SK-N-DZ (cell line): ENCODE measurements at regions not wholly inside any gene's neighbourhood (a gene's known extent, or its start where the extent isn't known, plus 50 kb on each side); places are given as distances from the start of the nearest gene placed in this dataset.
A peak's percentile ranks its signal among the peaks of the same experiment; 100 is the strongest.
"Not testable (repeated sequence)": the region's sequence is repeated elsewhere in the genome, so short reads cannot be mapped to it uniquely, and the experiment has no call there.

Source experiments
- DNase-seq: peaks from one replicate; pipeline ENCODE4 v3.0.0-alpha.2; 2015; ENCODE audit warnings: low spot score

DNA sequence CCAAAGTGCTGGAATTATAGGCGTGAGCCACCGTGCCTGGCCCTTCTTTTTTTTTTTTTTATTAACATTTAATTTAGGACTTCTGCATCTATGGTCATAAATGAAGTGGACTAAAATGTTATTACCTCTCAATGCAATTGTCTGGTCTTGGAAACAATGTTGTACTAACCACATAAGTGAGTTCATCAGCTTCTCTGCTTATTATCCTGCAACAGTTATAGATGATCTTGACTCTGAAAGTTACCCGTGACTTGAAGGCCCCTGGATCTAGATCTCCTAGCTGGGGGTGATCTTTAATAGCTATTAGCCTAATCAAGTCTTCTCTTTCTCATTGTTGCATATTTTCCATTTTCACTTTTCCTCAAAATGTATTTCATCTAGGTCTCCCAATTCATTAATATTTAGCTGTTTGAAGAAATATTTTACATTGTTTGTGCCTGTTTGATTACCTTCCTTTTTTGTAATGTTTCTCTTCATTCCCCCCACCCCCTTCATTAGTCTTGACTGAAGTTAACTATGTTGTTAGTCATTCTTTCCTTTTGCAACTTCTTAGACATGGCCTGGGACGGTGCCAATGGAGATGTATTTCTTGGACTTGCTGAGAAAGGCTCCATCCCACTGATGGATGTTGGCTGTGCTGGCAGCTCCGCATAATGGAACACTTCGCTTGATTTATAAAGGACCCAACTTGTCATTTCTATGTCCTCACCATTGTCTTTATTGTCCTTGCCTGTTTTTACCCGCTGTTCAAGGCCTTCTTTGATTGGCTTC lies 141.6 kb upstream of the RIOK3 start:
- no peak for DNase-seq

- no peak for DNase-seq
These were observed 139.7 kb upstream of the RIOK3 start for GRCh38 chr18:23313379-23313778.

- DNase-seq = no peak
These were observed 138.4 kb upstream of the RIOK3 start for GRCh38 chr18:23314672-23315071.

DNA sequence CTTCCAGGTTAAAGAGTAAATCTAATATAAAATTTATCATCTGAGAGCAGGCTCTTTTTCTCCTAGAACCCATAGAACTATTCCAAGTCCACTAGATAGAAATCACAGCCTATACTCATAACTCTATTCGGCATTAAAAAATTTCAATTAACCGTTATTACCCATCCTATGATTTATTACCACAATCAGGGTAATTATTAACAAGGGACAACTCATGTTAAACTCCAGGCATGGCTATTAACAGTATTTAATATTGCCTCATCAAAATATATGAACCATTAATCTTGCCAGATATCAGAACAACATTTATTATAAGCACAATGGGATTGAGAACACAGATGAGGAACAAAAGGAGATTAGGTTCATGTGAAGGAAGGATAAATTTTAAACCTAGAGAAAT lies 136.8 kb upstream of the RIOK3 start:
- no peak for DNase-seq

DNA sequence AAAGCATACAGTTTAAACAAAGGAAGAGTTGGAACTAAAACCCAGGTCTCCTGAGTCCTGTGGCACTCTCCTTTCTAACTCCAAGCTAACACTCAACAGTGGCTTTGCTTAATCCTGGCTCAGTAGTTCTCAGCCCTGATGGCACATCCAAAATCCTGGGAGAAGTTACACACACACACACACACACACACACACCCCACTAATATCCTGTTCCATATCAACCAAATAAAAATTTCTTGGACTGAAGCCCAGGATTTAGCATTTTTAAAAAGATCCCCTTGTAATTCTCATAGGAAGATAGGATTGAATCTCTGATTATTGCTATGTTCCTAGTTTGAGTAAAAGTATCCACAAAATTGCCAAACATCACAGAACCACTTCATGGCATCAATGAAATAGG lies 136.1 kb upstream of the RIOK3 start:
- DNase-seq = no peak

DNA sequence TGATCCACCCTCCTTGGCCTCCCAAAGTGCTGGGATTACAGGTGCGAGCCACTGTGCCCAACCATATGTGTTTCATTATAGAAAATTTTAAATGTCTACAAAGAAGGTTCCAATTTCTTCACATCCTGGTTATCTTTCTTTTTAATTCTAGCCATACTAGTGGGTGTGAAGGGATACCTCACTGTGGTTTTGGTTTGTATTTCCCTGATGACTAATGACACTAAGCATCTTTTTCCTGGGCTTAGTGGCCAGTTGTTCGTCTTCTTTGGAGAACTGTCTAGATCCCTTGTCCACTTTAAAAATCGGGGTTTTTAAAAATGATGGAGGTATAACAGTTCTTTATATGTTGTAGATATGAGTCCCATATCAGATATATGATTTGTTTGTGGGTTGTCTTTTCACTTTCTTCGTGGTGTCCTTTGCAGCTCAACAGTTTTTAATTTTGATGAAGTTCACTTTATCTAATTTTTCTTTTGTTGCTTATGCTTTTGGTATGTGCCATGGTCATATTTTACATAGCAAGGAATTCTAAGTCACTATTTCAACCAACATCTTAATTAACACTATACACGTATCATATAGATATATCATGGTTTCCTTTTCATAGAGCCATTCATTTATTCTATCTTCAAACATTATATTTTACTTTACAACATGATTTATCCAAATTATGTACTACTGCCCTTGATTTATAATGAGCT lies 135.0 kb upstream of the RIOK3 start:
- DNase-seq = no peak

GRCh38 chr18:23320709-23321236 lies 132.3 kb upstream of the RIOK3 start:
- no peak for DNase-seq

GRCh38 chr18:23321996-23322395 lies 131.1 kb upstream of the RIOK3 start:
- DNase-seq = no peak

DNA sequence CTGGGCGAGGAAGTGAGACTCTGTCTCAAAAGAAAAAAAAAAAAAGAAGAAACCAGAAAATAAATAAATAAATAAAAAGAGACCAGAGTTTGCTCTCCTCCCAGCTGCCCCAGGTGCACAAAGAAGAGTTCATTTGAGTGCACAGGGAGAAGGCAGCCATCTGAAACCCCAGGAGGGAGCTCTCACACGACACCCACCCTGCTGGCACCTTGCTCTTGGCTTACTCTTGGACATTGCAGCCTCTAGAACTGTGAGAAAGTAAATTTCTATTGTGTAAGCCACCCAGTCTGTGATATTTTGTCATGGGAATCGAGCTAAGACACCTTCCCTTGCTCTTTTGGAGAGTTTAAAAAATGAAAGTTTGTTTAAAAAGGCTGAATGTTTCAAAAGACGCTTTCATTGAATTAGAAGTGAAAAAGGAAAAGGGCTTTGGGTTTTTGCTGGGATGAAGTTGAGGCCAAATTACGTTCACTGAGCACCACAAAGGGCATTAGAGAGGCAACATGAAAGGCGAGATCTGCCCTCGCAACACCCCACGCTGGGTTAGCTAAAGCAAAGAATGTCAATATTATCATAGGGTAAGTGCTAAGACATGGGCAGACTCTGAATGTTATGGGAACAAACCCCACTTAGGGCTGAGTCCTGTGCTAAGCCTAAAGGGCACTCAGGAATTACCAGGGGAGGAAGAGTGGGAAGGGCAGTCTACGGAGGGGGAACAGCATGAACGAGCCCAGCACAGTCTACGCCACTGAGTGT lies 128.9 kb upstream of the RIOK3 start:
- no peak for DNase-seq

GRCh38 chr18:23324861-23325260 lies 128.2 kb upstream of the RIOK3 start:
- no peak for DNase-seq

GRCh38 chr18:23329671-23330070 lies 123.4 kb upstream of the RIOK3 start:
- DNase-seq = not testable (repeated sequence)

DNA sequence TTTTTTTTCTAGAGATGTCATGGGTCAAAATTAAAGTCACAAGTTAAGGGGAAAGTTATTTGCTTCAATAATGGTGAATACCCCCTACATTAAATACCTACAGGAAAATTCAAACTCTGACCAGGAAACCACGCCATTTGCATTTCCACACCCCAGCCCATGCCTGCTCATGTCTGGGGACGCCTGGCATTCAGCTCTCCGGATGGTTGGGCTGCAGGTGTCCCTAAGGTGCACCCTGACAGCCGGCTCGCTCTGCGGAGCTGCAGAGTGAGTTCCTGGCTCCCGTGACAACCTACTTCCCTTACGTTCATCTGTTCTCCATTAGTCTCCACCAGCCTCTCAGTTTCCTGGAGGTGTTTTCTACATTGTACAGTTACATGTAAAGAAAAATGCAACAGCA lies 122.7 kb upstream of the RIOK3 start:
- DNase-seq = no peak

GRCh38 chr18:23331091-23331920 lies 121.8 kb upstream of the RIOK3 start:
- DNase-seq = no peak

DNA sequence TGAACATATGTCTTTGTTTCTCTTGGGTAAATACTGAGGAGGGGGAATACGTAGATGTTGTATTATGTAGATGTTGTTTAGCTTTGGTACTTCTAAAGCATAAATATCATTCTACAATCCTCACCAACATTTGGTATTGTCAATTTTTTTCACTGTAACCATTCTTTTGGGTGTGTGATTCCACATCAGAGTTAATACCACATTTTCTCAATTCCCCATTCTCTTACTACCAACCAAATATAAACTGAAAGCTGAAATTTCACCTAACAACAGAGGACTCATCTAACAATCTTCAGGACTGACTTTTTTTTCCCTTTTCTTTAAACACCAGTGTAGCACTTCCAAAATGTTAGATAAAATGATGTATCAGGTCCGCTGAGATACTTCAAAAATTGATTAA lies 120.7 kb upstream of the RIOK3 start:
- DNase-seq = no peak

- DNase-seq = no peak
These were observed 119.3 kb upstream of the RIOK3 start for GRCh38 chr18:23333827-23334226.

GRCh38 chr18:23334569-23334968 lies 118.5 kb upstream of the RIOK3 start:
- DNase-seq = no peak

GRCh38 chr18:23336101-23336500 lies 117.0 kb upstream of the RIOK3 start:
- no peak for DNase-seq

DNA sequence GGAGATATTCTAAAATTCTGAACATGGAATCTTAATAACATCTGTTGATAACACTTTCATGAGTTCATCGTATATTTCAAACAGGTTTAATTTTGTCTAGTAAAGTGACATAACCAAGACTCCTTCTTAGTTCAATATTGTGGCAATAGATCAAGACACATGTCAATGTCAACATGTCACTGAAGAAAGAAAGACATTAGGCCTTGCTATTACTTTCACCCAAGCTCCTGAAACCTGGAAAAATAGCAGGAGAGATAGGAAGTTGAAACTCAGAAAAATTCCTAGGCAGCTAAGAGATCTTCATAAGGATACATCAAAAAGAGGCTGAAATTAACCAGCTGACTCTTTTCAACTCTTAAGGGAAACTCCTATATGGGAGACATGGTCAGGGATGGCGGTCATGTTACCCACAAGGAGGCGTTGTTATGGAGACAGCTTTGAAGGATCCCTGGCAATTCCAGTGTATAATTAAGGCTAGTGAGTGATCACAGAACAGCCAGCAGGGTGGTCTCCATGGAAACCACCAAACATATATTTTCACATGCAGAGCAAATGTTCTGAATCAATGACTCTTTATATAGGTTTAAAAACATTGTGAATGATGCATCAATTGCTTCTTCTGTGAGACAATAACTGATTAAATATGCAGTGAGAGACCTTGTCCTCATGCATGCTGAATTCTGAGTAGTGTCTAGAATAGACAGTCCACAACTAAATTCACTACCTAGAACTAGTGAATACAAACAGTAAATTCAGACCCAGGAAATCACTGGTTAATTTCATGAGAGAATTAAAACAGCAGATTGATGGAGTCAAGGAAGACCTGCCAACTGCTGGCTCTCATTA lies 115.3 kb upstream of the RIOK3 start:
- DNase-seq = peak; percentile 72

GRCh38 chr18:23340661-23341060 lies 112.4 kb upstream of the RIOK3 start:
- DNase-seq = no peak

DNA sequence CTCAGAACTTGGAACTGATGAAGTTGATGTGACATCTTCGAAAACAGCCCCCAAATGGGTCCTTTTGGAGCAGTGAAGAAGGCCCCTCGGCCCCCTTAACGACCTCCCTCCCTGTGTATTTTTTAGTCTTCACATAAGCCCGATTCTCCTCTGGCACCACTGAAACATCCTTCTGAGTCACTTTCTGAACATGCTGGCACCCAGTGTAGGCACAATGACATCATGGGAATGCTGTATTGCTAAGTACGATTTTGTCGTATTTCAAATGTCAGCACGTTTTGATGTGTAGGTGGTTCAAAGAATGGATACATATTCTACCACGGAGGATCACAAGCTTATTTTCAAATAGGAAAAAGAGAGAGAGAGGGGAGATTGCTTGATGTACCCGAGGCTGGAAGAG lies 111.7 kb upstream of the RIOK3 start:
- DNase-seq = no peak
